ENCODE measurements at regions not wholly inside any gene's neighbourhood (a gene's known extent, or its start where the extent isn't known, plus 50 kb on each side); places are given as distances from the start of the nearest gene placed in this dataset.
"Not testable (repeated sequence)": the region's sequence is repeated elsewhere in the genome, so short reads cannot be mapped to it uniquely, and the experiment has no call there.

- no peak for DNase-seq (ENCODE audit: low read depth)
- no peak for TF ChIP-seq CTCF (conservative IDR thresholded peaks at IDR 0.05; ENCODE audit: low read depth, low read length)
- H3K4me3 ChIP-seq (ENCODE audit: low read depth, low read length), result no peak overlapping the region
Measured at GRCh38 chr10:70986623-70986950, 98.2 kb upstream of the PCBD1 start.

- no peak for DNase-seq (ENCODE audit: low read depth)
- no peak for TF ChIP-seq CTCF (conservative IDR thresholded peaks at IDR 0.05; ENCODE audit: low read depth, low read length)
- H3K4me3 ChIP-seq (ENCODE audit: low read depth, low read length), result no peak overlapping the region
Measured at GRCh38 chr10:70987396-70988130, 99.2 kb upstream of the PCBD1 start.

GRCh38 chr10:70990156-70990555 is 101.8 kb upstream of the PCBD1 start:
- H3K4me3 ChIP-seq (ENCODE audit: low read depth, low read length); DNase-seq (ENCODE audit: low read depth): not testable (repeated sequence)

- H3K4me3 ChIP-seq (ENCODE audit: low read depth, low read length), result no peak overlapping the region
- no peak for DNase-seq (ENCODE audit: low read depth)
- no peak for TF ChIP-seq CTCF (conservative IDR thresholded peaks at IDR 0.05; ENCODE audit: low read depth, low read length)
Measured at GRCh38 chr10:70990681-70991080, 102.3 kb upstream of the PCBD1 start.

- TF ChIP-seq CTCF (conservative IDR thresholded peaks at IDR 0.05; ENCODE audit: low read depth, low read length), result no peak
- no peak overlapping the region for H3K4me3 ChIP-seq (ENCODE audit: low read depth, low read length)
- DNase-seq (ENCODE audit: low read depth), result no peak
Measured at GRCh38 chr10:70991140-70992124, 103.1 kb upstream of the PCBD1 start.

- no peak overlapping the region for H3K4me3 ChIP-seq (ENCODE audit: low read depth, low read length)
- TF ChIP-seq CTCF (conservative IDR thresholded peaks at IDR 0.05; ENCODE audit: low read depth, low read length), result no peak
- no peak for DNase-seq (ENCODE audit: low read depth)
Measured at GRCh38 chr10:70992436-70992835, 104.1 kb upstream of the PCBD1 start.

GRCh38 chr10:70993051-70993450 is 104.7 kb upstream of the PCBD1 start:
- no peak for TF ChIP-seq CTCF (conservative IDR thresholded peaks at IDR 0.05; ENCODE audit: low read depth, low read length)
- no peak overlapping the region for H3K4me3 ChIP-seq (ENCODE audit: low read depth, low read length)
- DNase-seq (ENCODE audit: low read depth), result no peak
